ENCODE measurements at regions not wholly inside any gene's neighbourhood (a gene's known extent, or its start where the extent isn't known, plus 50 kb on each side); places are given as distances from the start of the nearest gene placed in this dataset.

DNA sequence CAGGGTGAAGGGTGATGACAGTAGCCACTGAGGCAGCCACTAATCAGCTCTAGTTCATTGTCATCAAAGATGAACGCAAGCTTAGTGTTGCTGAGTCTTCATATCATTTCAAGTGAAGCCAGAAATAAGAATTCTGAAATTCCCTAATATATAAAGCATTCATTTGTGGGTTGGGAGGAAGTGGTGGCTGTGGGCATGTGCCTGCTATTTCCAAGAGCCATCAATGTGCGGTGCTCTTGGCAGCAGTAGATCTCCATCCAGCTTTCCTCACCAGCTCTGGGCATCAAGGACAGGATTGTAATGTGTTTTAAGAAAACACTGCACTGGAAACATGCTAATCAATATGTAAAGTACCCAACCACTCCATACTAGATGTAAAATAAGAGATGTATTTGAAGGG, 202.5 kb upstream of the AHR start:
- Histone ChIP-seq H4K91ac (ENCODE audit: insufficient read length, low read depth, low read length) (no peak overlapping the region), H3K4me2 (ENCODE audit: insufficient read depth, insufficient read length, low read length) (no peak overlapping the region), H3K18ac (ENCODE audit: insufficient read length, low read depth, low read length) (no peak overlapping the region), H3K79me2 (ENCODE audit: insufficient read depth, low read length) (no peaks in the 10 kb centered on the region), H3K56ac (ENCODE audit: insufficient read length, low read depth, low read length) (no peak overlapping the region), H3K27ac (ENCODE audit: insufficient read length, low read depth, low read length) (no peak overlapping the region), H2AK5ac (ENCODE audit: insufficient read length, low read length) (no peak overlapping the region), H2AFZ (ENCODE audit: low read length) (no peak overlapping the region), H4K20me1 (ENCODE audit: control insufficient read depth, insufficient read depth, insufficient read length) (no peaks in the 10 kb centered on the region), H2BK15ac (ENCODE audit: low read depth, low read length) (no peak overlapping the region), H3K9me3 (ENCODE audit: control insufficient read depth, low read depth, low read length) (no peaks in the 10 kb centered on the region), H2BK20ac (ENCODE audit: low read depth, low read length, poor library complexity, severe bottlenecking) (no peak overlapping the region), H3K23ac (ENCODE audit: insufficient read length, low read depth, low read length) (peak overlapping the region; percentile 49), H2BK120ac (ENCODE audit: low read depth, low read length, poor library complexity, severe bottlenecking) (no peak overlapping the region), H3K4ac (ENCODE audit: low read depth, low read length) (no peak overlapping the region), H3K27me3 (ENCODE audit: insufficient read depth, low read length) (no peaks in the 10 kb centered on the region), H3T11ph (ENCODE audit: low read length) (no peak overlapping the region), H3K23me2 (ENCODE audit: insufficient read length, low read depth, low read length, poor library complexity, severe bottlenecking) (no peaks in the 10 kb centered on the region), H4K5ac (ENCODE audit: insufficient read length, low read depth, low read length) (no peak overlapping the region), H4K8ac (replicated peaks; ENCODE audit: insufficient read length, low read depth, low read length) (no peak overlapping the region), H2BK12ac (ENCODE audit: insufficient read length, low read depth, low read length) (no peak overlapping the region), H3K14ac (ENCODE audit: insufficient read depth, low read length) (no peak overlapping the region), H2BK5ac (ENCODE audit: insufficient read length, low read length) (no peak overlapping the region), H3K4me1 (ENCODE audit: insufficient read depth, low read length) (no peaks in the 10 kb centered on the region), H3K79me1 (ENCODE audit: insufficient read depth, low read depth, low read length, poor library complexity, severe bottlenecking) (no peaks in the 10 kb centered on the region), H3K9ac (ENCODE audit: extremely low read depth, insufficient read length, low read length) (no peak overlapping the region)
- WGBS (ENCODE audit: extremely low coverage, insufficient read length, low lambda C conversion rate), result no CpG with 5 or more reads among the region's 2 CpGs
- TF ChIP-seq, protein P1, sequence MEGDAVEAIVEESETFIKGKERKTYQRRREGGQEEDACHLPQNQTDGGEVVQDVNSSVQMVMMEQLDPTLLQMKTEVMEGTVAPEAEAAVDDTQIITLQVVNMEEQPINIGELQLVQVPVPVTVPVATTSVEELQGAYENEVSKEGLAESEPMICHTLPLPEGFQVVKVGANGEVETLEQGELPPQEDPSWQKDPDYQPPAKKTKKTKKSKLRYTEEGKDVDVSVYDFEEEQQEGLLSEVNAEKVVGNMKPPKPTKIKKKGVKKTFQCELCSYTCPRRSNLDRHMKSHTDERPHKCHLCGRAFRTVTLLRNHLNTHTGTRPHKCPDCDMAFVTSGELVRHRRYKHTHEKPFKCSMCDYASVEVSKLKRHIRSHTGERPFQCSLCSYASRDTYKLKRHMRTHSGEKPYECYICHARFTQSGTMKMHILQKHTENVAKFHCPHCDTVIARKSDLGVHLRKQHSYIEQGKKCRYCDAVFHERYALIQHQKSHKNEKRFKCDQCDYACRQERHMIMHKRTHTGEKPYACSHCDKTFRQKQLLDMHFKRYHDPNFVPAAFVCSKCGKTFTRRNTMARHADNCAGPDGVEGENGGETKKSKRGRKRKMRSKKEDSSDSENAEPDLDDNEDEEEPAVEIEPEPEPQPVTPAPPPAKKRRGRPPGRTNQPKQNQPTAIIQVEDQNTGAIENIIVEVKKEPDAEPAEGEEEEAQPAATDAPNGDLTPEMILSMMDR (conservative IDR thresholded peaks at IDR 0.05), result no peak
- Mint-ChIP-seq H3K27me3 (ENCODE audit: low read depth) (no peaks in the 10 kb centered on the region; the same call in 1 of the 2 replicates), H3K27ac (no peak overlapping the region), H3K9me3 (no peaks in the 10 kb centered on the region), H3K36me3 (ENCODE audit: insufficient read depth in 1 of 3, low read depth in 3 of 3) (no peaks in the 10 kb centered on the region; a peak in 1 of 7 replicates), H3K4me3 (no peak overlapping the region; a peak in 1 of 5 replicates), H3K4me1 (0 out of 4 replicates have a peak, but pooled peaks cover 0 to 2% of the 10 kb centered on the region in 2 experiments)
- DNase-seq, result no peak
